ENCODE measurements at regions not wholly inside any gene's neighbourhood (a gene's known extent, or its start where the extent isn't known, plus 50 kb on each side); places are given as distances from the start of the nearest gene placed in this dataset.

GRCh38 chr2:76128622-76129021, 417.9 kb upstream of the GCFC2 start:
- TF ChIP-seq, protein P1, sequence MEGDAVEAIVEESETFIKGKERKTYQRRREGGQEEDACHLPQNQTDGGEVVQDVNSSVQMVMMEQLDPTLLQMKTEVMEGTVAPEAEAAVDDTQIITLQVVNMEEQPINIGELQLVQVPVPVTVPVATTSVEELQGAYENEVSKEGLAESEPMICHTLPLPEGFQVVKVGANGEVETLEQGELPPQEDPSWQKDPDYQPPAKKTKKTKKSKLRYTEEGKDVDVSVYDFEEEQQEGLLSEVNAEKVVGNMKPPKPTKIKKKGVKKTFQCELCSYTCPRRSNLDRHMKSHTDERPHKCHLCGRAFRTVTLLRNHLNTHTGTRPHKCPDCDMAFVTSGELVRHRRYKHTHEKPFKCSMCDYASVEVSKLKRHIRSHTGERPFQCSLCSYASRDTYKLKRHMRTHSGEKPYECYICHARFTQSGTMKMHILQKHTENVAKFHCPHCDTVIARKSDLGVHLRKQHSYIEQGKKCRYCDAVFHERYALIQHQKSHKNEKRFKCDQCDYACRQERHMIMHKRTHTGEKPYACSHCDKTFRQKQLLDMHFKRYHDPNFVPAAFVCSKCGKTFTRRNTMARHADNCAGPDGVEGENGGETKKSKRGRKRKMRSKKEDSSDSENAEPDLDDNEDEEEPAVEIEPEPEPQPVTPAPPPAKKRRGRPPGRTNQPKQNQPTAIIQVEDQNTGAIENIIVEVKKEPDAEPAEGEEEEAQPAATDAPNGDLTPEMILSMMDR (IDR thresholded peaks at IDR 0.05) = no peak
- Histone ChIP-seq H3K9me3 (replicated peaks in 1 of 2; ENCODE audit: control insufficient read depth in 1 of 2, insufficient read depth in 1 of 2, low read length in 2 of 2) (no peaks in the 10 kb centered on the region), H3K4me1 (ENCODE audit: control insufficient read depth in 1 of 2, insufficient read depth in 2 of 2, low read length in 2 of 2) (no peaks in the 10 kb centered on the region), H3K36me3 (replicated peaks in 1 of 2; ENCODE audit: control insufficient read depth in 1 of 2, insufficient read depth in 2 of 2, low read length in 2 of 2) (no peaks in the 10 kb centered on the region), H3K27me3 (ENCODE audit: control insufficient read depth in 2 of 2, insufficient read depth in 2 of 2, low read length in 2 of 2) (no peaks in the 10 kb centered on the region), H3K9ac (ENCODE audit: insufficient read depth, low read length, poor library complexity, severe bottlenecking) (no peak overlapping the region), H3K27ac (ENCODE audit: low read depth in 1 of 2, low read length in 2 of 2) (no peak overlapping the region), H3K4me3 (replicated peaks in 1 of 3; ENCODE audit: low read depth in 2 of 3, low read length in 3 of 3) (no peak overlapping the region), H3K4me2 (replicated peaks; ENCODE audit: extremely low read depth, low read length, poor library complexity, severe bottlenecking) (no peak overlapping the region), H4K20me1 (ENCODE audit: insufficient read depth, low read length) (no peaks in the 10 kb centered on the region), H2AFZ (ENCODE audit: insufficient read depth, low read depth, low read length, poor library complexity, severe bottlenecking) (no peak overlapping the region), H3K79me2 (ENCODE audit: insufficient read depth, low read length) (no peaks in the 10 kb centered on the region)
- peaks cover 0 to 3% (median 0%) of the 10 kb centered on the region in 7 donors for H3K9me3 Mint-ChIP-seq
- 94% methylated on average over 2 of the region's 3 CpGs for WGBS (ENCODE audit: insufficient coverage)
- no peak for DNase-seq
- H3K4me1 Mint-ChIP-seq = no peaks in the 10 kb centered on the region
- H3K4me3 Mint-ChIP-seq = no peak overlapping the region
- H3K27ac Mint-ChIP-seq = no peak overlapping the region
- H3K27me3 Mint-ChIP-seq (ENCODE audit: low read depth in 3 of 3) = no peaks in the 10 kb centered on the region
- intact Hi-C loops (cut with micrococcal nuclease) = no loop called here
- H3K36me3 Mint-ChIP-seq = no peaks in the 10 kb centered on the region

GRCh38 chr2:76120176-76120575, 409.5 kb upstream of the GCFC2 start:
- no CpG with 5 or more reads among the region's 1 CpG for WGBS (ENCODE audit: insufficient coverage)
- H3K36me3 Mint-ChIP-seq = no peaks in the 10 kb centered on the region
- H3K27ac Mint-ChIP-seq = no peak overlapping the region
- Histone ChIP-seq H3K9me3 (replicated peaks in 1 of 2; ENCODE audit: control insufficient read depth in 1 of 2, insufficient read depth in 1 of 2, low read length in 2 of 2) (no peaks in the 10 kb centered on the region), H3K4me1 (ENCODE audit: control insufficient read depth in 1 of 2, insufficient read depth in 2 of 2, low read length in 2 of 2) (no peaks in the 10 kb centered on the region), H3K36me3 (replicated peaks in 1 of 2; ENCODE audit: control insufficient read depth in 1 of 2, insufficient read depth in 2 of 2, low read length in 2 of 2) (no peaks in the 10 kb centered on the region), H3K4me2 (replicated peaks; ENCODE audit: extremely low read depth, low read length, poor library complexity, severe bottlenecking) (no peak overlapping the region), H3K9ac (ENCODE audit: insufficient read depth, low read length, poor library complexity, severe bottlenecking) (no peak overlapping the region), H4K20me1 (ENCODE audit: insufficient read depth, low read length) (no peaks in the 10 kb centered on the region), H2AFZ (ENCODE audit: insufficient read depth, low read depth, low read length, poor library complexity, severe bottlenecking) (no peak overlapping the region), H3K27ac (ENCODE audit: low read depth in 1 of 2, low read length in 2 of 2) (no peak overlapping the region), H3K79me2 (ENCODE audit: insufficient read depth, low read length) (no peaks in the 10 kb centered on the region), H3K27me3 (ENCODE audit: control insufficient read depth in 2 of 2, insufficient read depth in 2 of 2, low read length in 2 of 2) (no peaks in the 10 kb centered on the region), H3K4me3 (replicated peaks in 1 of 3; ENCODE audit: low read depth in 2 of 3, low read length in 3 of 3) (no peak overlapping the region)
- no peaks in the 10 kb centered on the region for H3K4me1 Mint-ChIP-seq
- intact Hi-C loops (cut with micrococcal nuclease) = no loop called here
- H3K27me3 Mint-ChIP-seq (ENCODE audit: low read depth in 3 of 3) = no peaks in the 10 kb centered on the region
- no peak overlapping the region for H3K4me3 Mint-ChIP-seq
- H3K9me3 Mint-ChIP-seq = peaks cover 0 to 4% (median 1%) of the 10 kb centered on the region in 7 donors
- DNase-seq = no peak
- TF ChIP-seq, protein P1 (IDR thresholded peaks at IDR 0.05) = no peak
